ENCODE measurements at regions not wholly inside any gene's neighbourhood (a gene's known extent, or its start where the extent isn't known, plus 50 kb on each side); places are given as distances from the start of the nearest gene placed in this dataset.

DNA sequence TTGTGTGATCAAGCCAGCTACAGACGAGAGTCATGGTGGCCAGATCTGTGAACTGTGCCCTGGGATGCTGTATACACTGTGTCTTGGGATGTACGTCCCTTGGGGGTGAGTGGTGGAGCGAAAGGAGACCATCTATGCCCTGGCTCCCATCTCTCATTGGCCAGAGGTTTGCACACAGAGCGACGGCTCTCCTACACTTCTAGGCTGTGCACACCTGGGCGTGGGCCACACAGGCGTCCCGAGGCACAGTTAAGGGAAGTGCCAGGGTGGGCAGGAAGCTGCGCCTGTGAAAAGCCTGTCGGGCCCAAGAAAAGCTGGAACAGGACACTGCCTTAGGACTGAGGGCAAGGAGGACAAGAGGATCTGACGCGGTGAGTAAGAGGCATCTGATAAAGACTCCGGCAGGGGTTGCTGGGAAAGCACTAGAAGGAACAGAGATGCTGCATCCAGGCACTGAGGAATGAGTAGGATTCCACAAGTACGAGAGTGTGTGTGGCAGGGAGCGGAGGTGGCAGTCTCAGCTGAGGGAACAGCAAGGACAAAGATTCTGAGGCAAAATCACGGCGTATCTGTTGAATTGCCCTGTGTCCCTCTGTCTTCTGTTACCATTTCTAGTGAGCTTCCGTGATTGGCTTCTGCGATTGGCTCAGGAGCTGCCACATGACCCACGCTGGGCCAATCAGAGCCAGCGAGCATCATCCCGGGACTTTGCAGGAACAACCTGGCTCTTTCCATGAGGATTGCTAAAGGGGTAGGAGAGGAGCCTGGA is 67.9 kb upstream of the ZBTB40 start:
- H3K4me2 ChIP-seq, result no peak overlapping the region
- H3K27me3 ChIP-seq (ENCODE audit: insufficient read depth, low read depth), result peaks cover 87% of the 10 kb centered on the region
- H2AFZ ChIP-seq (ENCODE audit: low read depth), result no peak overlapping the region
- H4K20me1 ChIP-seq (ENCODE audit: insufficient read depth), result no peaks in the 10 kb centered on the region
- no peaks in the 10 kb centered on the region for H3K79me2 ChIP-seq (ENCODE audit: insufficient read depth, low read depth)
- TF ChIP-seq, protein P1, sequence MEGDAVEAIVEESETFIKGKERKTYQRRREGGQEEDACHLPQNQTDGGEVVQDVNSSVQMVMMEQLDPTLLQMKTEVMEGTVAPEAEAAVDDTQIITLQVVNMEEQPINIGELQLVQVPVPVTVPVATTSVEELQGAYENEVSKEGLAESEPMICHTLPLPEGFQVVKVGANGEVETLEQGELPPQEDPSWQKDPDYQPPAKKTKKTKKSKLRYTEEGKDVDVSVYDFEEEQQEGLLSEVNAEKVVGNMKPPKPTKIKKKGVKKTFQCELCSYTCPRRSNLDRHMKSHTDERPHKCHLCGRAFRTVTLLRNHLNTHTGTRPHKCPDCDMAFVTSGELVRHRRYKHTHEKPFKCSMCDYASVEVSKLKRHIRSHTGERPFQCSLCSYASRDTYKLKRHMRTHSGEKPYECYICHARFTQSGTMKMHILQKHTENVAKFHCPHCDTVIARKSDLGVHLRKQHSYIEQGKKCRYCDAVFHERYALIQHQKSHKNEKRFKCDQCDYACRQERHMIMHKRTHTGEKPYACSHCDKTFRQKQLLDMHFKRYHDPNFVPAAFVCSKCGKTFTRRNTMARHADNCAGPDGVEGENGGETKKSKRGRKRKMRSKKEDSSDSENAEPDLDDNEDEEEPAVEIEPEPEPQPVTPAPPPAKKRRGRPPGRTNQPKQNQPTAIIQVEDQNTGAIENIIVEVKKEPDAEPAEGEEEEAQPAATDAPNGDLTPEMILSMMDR (conservative IDR thresholded peaks at IDR 0.05; ENCODE audit: low read depth, low read length), result no peak
- no peaks in the 10 kb centered on the region for H3K36me3 ChIP-seq (ENCODE audit: insufficient read depth)
- H3K4me1 ChIP-seq (ENCODE audit: low read depth, poor library complexity, severe bottlenecking), result no peaks in the 10 kb centered on the region
- no peak overlapping the region for H3K27ac ChIP-seq
- no peak overlapping the region for H3K4me3 ChIP-seq (IDR thresholded peaks at IDR 0.05; ENCODE audit: insufficient read depth, low read depth, low read length)
- H3K9ac ChIP-seq, result no peak overlapping the region

DNA sequence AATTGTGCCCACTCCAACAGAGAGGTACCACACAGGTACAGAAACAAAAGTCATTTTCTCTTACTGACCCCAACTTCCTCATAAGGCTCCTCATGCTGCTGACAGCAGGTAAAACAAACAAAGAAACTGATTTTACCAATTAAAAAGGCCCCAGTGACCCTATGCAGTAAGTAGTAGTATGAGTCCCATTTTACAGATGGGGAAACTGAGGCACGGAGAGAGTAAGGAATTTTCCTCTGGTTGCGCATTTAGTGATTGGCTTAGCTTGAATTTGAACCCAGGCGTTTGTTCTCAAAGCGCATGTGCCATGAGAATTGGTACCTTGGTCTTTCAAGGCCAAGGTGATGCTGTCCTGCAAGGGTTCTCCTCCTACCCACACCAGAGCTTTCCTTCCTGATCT is 66.1 kb upstream of the ZBTB40 start:
- Histone ChIP-seq H3K9ac (no peak overlapping the region), H2AFZ (ENCODE audit: low read depth) (no peak overlapping the region), H3K79me2 (ENCODE audit: insufficient read depth, low read depth) (no peaks in the 10 kb centered on the region), H3K27ac (no peak overlapping the region), H3K27me3 (ENCODE audit: insufficient read depth, low read depth) (peaks cover 83% of the 10 kb centered on the region), H3K36me3 (ENCODE audit: insufficient read depth) (no peaks in the 10 kb centered on the region), H4K20me1 (ENCODE audit: insufficient read depth) (no peaks in the 10 kb centered on the region), H3K4me3 (IDR thresholded peaks at IDR 0.05; ENCODE audit: insufficient read depth, low read depth, low read length) (no peak overlapping the region), H3K4me2 (no peak overlapping the region), H3K4me1 (ENCODE audit: low read depth, poor library complexity, severe bottlenecking) (no peaks in the 10 kb centered on the region)
- TF ChIP-seq, protein P1 (conservative IDR thresholded peaks at IDR 0.05; ENCODE audit: low read depth, low read length), result no peak

DNA sequence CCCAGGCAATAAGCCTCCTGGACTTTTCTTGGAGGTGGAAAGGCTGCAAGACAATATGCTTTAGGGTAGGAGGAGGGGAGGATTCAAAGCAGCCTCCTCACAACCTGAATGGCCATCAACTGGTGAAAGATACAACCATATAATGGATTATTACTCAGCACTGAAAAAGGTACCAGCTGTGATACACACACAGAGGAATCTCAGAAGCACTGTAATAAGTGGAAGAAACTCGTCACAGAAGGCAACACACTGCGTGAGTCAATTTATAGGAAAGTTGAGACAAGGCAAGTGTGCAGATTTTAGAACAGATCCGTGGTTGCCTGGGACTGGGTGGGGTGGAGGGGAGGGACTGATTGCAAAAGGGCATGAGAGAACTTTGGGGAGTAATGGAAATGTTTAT is 64.9 kb upstream of the ZBTB40 start:
- H3K79me2 ChIP-seq (ENCODE audit: insufficient read depth, low read depth), result no peaks in the 10 kb centered on the region
- H4K20me1 ChIP-seq (ENCODE audit: insufficient read depth), result no peaks in the 10 kb centered on the region
- no peak overlapping the region for H3K4me2 ChIP-seq
- H3K4me1 ChIP-seq (ENCODE audit: low read depth, poor library complexity, severe bottlenecking), result no peaks in the 10 kb centered on the region
- H2AFZ ChIP-seq (ENCODE audit: low read depth), result no peak overlapping the region
- no peak overlapping the region for H3K4me3 ChIP-seq (IDR thresholded peaks at IDR 0.05; ENCODE audit: insufficient read depth, low read depth, low read length)
- H3K9ac ChIP-seq, result no peak overlapping the region
- TF ChIP-seq, protein P1 (conservative IDR thresholded peaks at IDR 0.05; ENCODE audit: low read depth, low read length), result no peak
- H3K27me3 ChIP-seq (ENCODE audit: insufficient read depth, low read depth), result peaks cover 85% of the 10 kb centered on the region
- H3K27ac ChIP-seq, result no peak overlapping the region
- H3K36me3 ChIP-seq (ENCODE audit: insufficient read depth), result no peaks in the 10 kb centered on the region

GRCh38 chr1:22387919-22388580 is 63.6 kb upstream of the ZBTB40 start:
- H3K79me2 ChIP-seq (ENCODE audit: insufficient read depth, low read depth), result no peaks in the 10 kb centered on the region
- no peaks in the 10 kb centered on the region for H4K20me1 ChIP-seq (ENCODE audit: insufficient read depth)
- no peak overlapping the region for H3K4me2 ChIP-seq
- TF ChIP-seq, protein P1 (conservative IDR thresholded peaks at IDR 0.05; ENCODE audit: low read depth, low read length), result no peak
- peaks cover 82% of the 10 kb centered on the region for H3K27me3 ChIP-seq (ENCODE audit: insufficient read depth, low read depth)
- no peak overlapping the region for H3K4me3 ChIP-seq (IDR thresholded peaks at IDR 0.05; ENCODE audit: insufficient read depth, low read depth, low read length)
- H3K27ac ChIP-seq, result no peak overlapping the region
- no peak overlapping the region for H3K9ac ChIP-seq
- H3K4me1 ChIP-seq (ENCODE audit: low read depth, poor library complexity, severe bottlenecking), result no peaks in the 10 kb centered on the region
- H3K36me3 ChIP-seq (ENCODE audit: insufficient read depth), result no peaks in the 10 kb centered on the region
- H2AFZ ChIP-seq (ENCODE audit: low read depth), result no peak overlapping the region

Measured in KMS-11 (cell line).